ENCODE measurements at regions not wholly inside any gene's neighbourhood (a gene's known extent, or its start where the extent isn't known, plus 50 kb on each side); places are given as distances from the start of the nearest gene placed in this dataset.

- 69 to 79% methylated on average over 3 to 4 of the region's 4 CpGs for WGBS, 2 donors (ENCODE audit: low coverage in 1 of 2)
- no peaks in the 10 kb centered on the region for H3K4me1 ChIP-seq
- no peaks in the 10 kb centered on the region for H3K36me3 ChIP-seq
- ATAC-seq, result no peak
- no peaks in the 10 kb centered on the region for H3K27me3 ChIP-seq
- TF ChIP-seq POLR2A (IDR thresholded peaks at IDR 0.05) (no peak), EP300 (IDR thresholded peaks at IDR 0.05) (no peak), POLR2AphosphoS5 (IDR thresholded peaks at IDR 0.05) (no peak), CTCF (IDR thresholded peaks at IDR 0.05) (no peak)
- H3K4me3 ChIP-seq, result no peak overlapping the region
- no peak overlapping the region for H3K27ac ChIP-seq
- H3K9me3 ChIP-seq, result no peaks in the 10 kb centered on the region
Observed at GRCh38 chr3:46090161-46090591, 62.9 kb upstream of the XCR1 start.

DNA sequence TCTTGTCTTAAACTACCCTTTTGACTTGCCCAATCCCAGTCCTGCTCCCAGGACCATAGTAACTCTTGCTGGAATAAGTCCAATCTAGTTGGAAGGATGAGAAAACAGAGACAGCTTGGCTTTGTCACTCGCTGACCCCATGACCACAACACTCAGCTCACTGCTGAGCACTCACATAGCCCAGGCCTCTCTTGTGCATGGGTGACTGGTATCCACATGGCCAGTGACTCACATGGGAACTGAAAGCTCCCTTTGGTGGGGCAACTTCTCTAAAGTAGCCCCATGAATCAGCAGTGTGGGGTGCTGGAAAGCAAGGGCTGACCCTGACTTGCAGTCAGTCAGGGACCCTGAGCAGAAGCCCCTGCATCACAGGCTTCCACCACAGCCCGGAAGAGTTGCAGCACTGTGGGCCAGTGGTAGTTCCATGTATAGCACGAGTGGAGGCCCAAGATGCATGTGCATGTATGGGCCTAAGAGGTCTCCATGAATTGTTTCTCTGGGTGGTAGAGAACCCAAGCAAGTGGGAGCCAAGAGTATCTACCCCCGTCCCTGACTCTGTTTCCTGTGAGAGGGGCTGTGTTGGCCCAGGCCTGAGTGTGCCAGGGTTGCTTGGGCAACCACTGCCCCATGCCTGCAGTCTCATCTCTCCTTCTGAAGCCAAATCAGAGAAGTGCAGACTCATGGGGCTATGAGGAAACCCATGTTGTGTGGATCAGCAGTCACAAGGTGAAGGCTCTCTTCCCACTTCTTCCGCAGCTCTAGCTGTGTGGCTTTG lies 62.1 kb upstream of the XCR1 start:
- no peaks in the 10 kb centered on the region for H3K27me3 ChIP-seq
- H3K27ac ChIP-seq, result peak overlapping the region in 3 of 4 donors; percentile 10 to 30 (median 26)
- no peak overlapping the region for H3K4me3 ChIP-seq
- no peaks in the 10 kb centered on the region for H3K4me1 ChIP-seq
- no peaks in the 10 kb centered on the region for H3K36me3 ChIP-seq
- peak; percentile 85 for ATAC-seq
- no peaks in the 10 kb centered on the region for H3K9me3 ChIP-seq
- 89 to 100% methylated on average over 1 to 2 of the region's 5 CpGs for WGBS, 2 donors (ENCODE audit: low coverage in 1 of 2)
- TF ChIP-seq CTCF (IDR thresholded peaks at IDR 0.05), result no peak
- TF ChIP-seq POLR2AphosphoS5 (IDR thresholded peaks at IDR 0.05), result peak; percentile 64
- no peak for TF ChIP-seq POLR2A (IDR thresholded peaks at IDR 0.05)
- no peak for TF ChIP-seq EP300 (IDR thresholded peaks at IDR 0.05)

DNA sequence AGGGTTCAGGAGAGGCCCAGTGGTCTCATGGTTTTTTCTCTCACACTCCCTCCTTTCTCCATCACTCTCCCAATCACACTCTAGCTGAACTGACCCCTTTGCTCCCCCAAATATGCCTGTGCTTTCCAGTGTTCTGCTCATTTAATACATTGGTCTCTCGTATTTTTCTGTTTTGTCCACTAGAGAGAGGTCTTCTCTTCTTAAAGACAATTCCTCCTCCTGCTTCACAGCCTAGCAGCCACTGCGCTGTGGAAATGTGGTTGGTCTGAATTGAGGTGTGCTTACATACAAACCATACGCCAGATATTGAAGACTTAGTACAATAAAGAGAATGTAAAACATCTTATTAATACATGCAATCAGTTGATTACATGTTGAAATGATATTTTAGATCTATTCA lies 60.6 kb upstream of the XCR1 start:
- Histone ChIP-seq H3K9me3 (no peaks in the 10 kb centered on the region), H3K4me3 (no peak overlapping the region), H3K27me3 (no peaks in the 10 kb centered on the region), H3K36me3 (no peaks in the 10 kb centered on the region), H3K4me1 (no peaks in the 10 kb centered on the region), H3K27ac (no peak overlapping the region)
- ATAC-seq, result no peak
- peak in 1 of 4 experiments; percentile 27 for TF ChIP-seq CTCF (IDR thresholded peaks at IDR 0.05)
- TF ChIP-seq POLR2AphosphoS5 (IDR thresholded peaks at IDR 0.05), result no peak
- TF ChIP-seq POLR2A (IDR thresholded peaks at IDR 0.05), result no peak
- no peak for TF ChIP-seq EP300 (IDR thresholded peaks at IDR 0.05)
- WGBS, 2 donors (ENCODE audit: low coverage in 1 of 2), result 25 to 35% methylated on average over 2 to 3 of the region's 3 CpGs

GRCh38 chr3:46086986-46087385 lies 59.7 kb upstream of the XCR1 start:
- no peaks in the 10 kb centered on the region for H3K4me1 ChIP-seq
- no peak for TF ChIP-seq CTCF (IDR thresholded peaks at IDR 0.05)
- no peak for TF ChIP-seq POLR2AphosphoS5 (IDR thresholded peaks at IDR 0.05)
- no peak for TF ChIP-seq EP300 (IDR thresholded peaks at IDR 0.05)
- no peak for TF ChIP-seq POLR2A (IDR thresholded peaks at IDR 0.05)
- no peak for ATAC-seq
- H3K36me3 ChIP-seq, result no peaks in the 10 kb centered on the region
- WGBS, 2 donors (ENCODE audit: low coverage in 1 of 2), result 66 to 76% methylated on average over 5 of the region's 5 CpGs
- H3K27me3 ChIP-seq, result no peaks in the 10 kb centered on the region
- no peak overlapping the region for H3K27ac ChIP-seq
- no peaks in the 10 kb centered on the region for H3K9me3 ChIP-seq
- no peak overlapping the region for H3K4me3 ChIP-seq

DNA sequence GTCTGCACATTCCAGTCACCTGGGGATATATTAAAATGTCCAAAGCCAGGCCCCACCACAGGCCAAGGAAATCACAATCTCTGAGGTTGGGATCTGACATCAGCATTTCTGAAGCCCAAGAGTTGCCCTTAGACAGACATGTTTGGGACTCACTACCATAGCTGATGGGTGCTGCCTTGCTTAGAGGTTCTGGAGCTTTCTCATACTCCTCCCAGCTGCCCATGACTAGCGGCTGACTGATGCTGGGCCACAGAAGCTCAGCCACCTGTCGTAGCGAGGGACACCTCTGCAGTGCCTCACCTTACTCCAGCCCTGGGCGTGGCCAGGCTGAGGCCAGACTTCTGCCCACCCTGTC lies 58.8 kb upstream of the XCR1 start:
- H3K27ac ChIP-seq, result no peak overlapping the region
- WGBS, 2 donors (ENCODE audit: low coverage in 1 of 2), result 100% methylated on average over 1 to 3 of the region's 4 CpGs
- no peak for ATAC-seq

More for the DNA sequence above, 58.8 kb upstream of the XCR1 start:
- no peak for TF ChIP-seq EP300 (IDR thresholded peaks at IDR 0.05)
- TF ChIP-seq POLR2A (IDR thresholded peaks at IDR 0.05), result no peak
- TF ChIP-seq POLR2AphosphoS5 (IDR thresholded peaks at IDR 0.05), result no peak
- TF ChIP-seq CTCF (IDR thresholded peaks at IDR 0.05), result no peak
- Histone ChIP-seq H3K36me3 (no peaks in the 10 kb centered on the region), H3K9me3 (no peaks in the 10 kb centered on the region), H3K4me3 (no peak overlapping the region), H3K4me1 (no peaks in the 10 kb centered on the region), H3K27me3 (no peaks in the 10 kb centered on the region)

All from gastroesophageal sphincter (tissue), 4 donors.